IMR-90 (cell line): ENCODE measurements at regions not wholly inside any gene's neighbourhood (a gene's known extent, or its start where the extent isn't known, plus 50 kb on each side); places are given as distances from the start of the nearest gene placed in this dataset.

Experiments used
- MAZ ChIP-seq: IDR thresholded peaks from 2 replicates; pipeline ENCODE4 v1.6.1; 2012; ENCODE audit warnings: low read depth, mild to moderate bottlenecking, low read length, improper control_type of control experiment, moderate library complexity, borderline replicate concordance
- POLR2A ChIP-seq: IDR thresholded peaks from 2 replicates; pipeline ENCODE4 v1.6.1; 2012; ENCODE audit warnings: mild to moderate bottlenecking, low read depth, low read length
- SMC3 ChIP-seq: fragments of 150-350 bp; IDR thresholded peaks from 2 replicates; pipeline ENCODE4 v1.6.1; 2016; ENCODE audit warnings: low read depth, mild to moderate bottlenecking, antibody characterized with exemption, low read length, moderate library complexity
- TF ChIP-seq, protein P1 (sequence below): conservative IDR thresholded peaks from 2 replicates; pipeline ENCODE4 v1.5.1; 2012; ENCODE audit warnings: mild to moderate bottlenecking, low read depth, low read length, improper control_type of control experiment
- TF ChIP-seq, protein P2 (sequence below): fragments of 150-350 bp; IDR thresholded peaks from 2 replicates; pipeline ENCODE4 v1.6.1; 2016; ENCODE audit warnings: low read depth, mild to moderate bottlenecking, low read length, moderate library complexity, borderline replicate concordance

DNA sequence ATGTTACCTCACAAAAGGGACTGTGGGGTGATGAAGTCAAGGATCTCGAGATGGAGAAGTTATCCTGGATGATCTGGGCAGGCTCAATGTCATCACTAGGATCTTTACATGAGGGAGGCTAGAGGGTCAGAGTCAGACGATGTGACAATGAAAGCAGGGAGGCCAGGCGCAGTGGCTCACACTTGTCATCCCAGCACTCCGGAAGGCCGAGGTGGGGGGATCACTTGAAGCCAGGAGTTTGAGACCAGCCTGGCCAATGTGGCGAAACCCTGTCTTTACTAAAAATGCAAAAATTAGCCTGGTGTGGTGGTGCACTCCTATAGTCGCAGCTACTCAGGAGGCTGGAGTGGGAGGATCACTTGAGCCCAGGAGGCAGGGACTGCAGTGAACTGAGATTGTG is 68.8 kb downstream of the TTLL2 start:
- TF ChIP-seq, protein P1, sequence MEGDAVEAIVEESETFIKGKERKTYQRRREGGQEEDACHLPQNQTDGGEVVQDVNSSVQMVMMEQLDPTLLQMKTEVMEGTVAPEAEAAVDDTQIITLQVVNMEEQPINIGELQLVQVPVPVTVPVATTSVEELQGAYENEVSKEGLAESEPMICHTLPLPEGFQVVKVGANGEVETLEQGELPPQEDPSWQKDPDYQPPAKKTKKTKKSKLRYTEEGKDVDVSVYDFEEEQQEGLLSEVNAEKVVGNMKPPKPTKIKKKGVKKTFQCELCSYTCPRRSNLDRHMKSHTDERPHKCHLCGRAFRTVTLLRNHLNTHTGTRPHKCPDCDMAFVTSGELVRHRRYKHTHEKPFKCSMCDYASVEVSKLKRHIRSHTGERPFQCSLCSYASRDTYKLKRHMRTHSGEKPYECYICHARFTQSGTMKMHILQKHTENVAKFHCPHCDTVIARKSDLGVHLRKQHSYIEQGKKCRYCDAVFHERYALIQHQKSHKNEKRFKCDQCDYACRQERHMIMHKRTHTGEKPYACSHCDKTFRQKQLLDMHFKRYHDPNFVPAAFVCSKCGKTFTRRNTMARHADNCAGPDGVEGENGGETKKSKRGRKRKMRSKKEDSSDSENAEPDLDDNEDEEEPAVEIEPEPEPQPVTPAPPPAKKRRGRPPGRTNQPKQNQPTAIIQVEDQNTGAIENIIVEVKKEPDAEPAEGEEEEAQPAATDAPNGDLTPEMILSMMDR: no peak
- TF ChIP-seq MAZ: no peak
- no peak for TF ChIP-seq POLR2A
- TF ChIP-seq, protein P2, sequence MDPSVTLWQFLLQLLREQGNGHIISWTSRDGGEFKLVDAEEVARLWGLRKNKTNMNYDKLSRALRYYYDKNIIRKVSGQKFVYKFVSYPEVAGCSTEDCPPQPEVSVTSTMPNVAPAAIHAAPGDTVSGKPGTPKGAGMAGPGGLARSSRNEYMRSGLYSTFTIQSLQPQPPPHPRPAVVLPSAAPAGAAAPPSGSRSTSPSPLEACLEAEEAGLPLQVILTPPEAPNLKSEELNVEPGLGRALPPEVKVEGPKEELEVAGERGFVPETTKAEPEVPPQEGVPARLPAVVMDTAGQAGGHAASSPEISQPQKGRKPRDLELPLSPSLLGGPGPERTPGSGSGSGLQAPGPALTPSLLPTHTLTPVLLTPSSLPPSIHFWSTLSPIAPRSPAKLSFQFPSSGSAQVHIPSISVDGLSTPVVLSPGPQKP: no peak
- TF ChIP-seq SMC3: no peak
